Thoracic aorta (tissue), 2 donors: ENCODE measurements at regions not wholly inside any gene's neighbourhood (a gene's known extent, or its start where the extent isn't known, plus 50 kb on each side); places are given as distances from the start of the nearest gene placed in this dataset.

Source experiments
- ATAC-seq: fragments of 150-250 bp; one replicate; pipeline ENCODE4 v1.8.0; 2017; ENCODE audit warnings: low read depth; ENCODE audit not compliant: insufficient number of reproducible peaks, low FRiP score
- DNase-seq: peaks from one replicate; pipeline ENCODE4 v3.0.0-alpha.2; 2020; ENCODE audit warnings: low spot score
- H3K27ac ChIP-seq, 2 donors: fragments of 200-600 bp; sonication (generic); 1 replicate in 1 of 2; 2 replicates in 1 of 2; pipeline ENCODE4 v1.5.1; 2016; ENCODE audit warnings: mild to moderate bottlenecking in 2 of 2, moderate library complexity in 2 of 2
- H3K27me3 ChIP-seq: fragments of 200-600 bp; sonication (generic); replicated peaks from 2 replicates; pipeline ENCODE4 v1.6.0; 2016; ENCODE audit warnings: mild to moderate bottlenecking; ENCODE audit not compliant: insufficient read depth
- H3K36me3 ChIP-seq: fragments of 200-600 bp; sonication (generic); one replicate; pipeline ENCODE4 v1.5.1; 2016
- H3K4me1 ChIP-seq, 2 donors: fragments of 200-600 bp; sonication (generic); 1 replicate in 1 of 2; 2 replicates in 1 of 2; pipeline versions ENCODE4 v1.5.1 to v1.6.0; 2016; ENCODE audit warnings: low read depth in 2 of 2, mild to moderate bottlenecking in 1 of 2; ENCODE audit not compliant: control insufficient read depth in 1 of 2
- H3K4me3 ChIP-seq: fragments of 200-600 bp; sonication (generic); 2 replicates; pipeline ENCODE4 v1.5.1; 2016; ENCODE audit warnings: mild to moderate bottlenecking
- H3K9me3 ChIP-seq: fragments of 200-600 bp; sonication (generic); 2 replicates; pipeline ENCODE4 v1.5.1; 2016
- CTCF ChIP-seq: fragments of 200-600 bp; sonication (generic); IDR thresholded peaks from one replicate; pipeline ENCODE4 v1.5.1; 2019; ENCODE audit warnings: antibody characterized with exemption

GRCh38 chr17:33512113-33512512 lies 219.0 kb upstream of the ASIC2 start:
- no peak overlapping the region for H3K4me3 ChIP-seq
- H3K4me1 ChIP-seq: no peaks in the 10 kb centered on the region
- no peak for TF ChIP-seq CTCF
- no peak overlapping the region for H3K27ac ChIP-seq
- H3K9me3 ChIP-seq: no peaks in the 10 kb centered on the region
- no peaks in the 10 kb centered on the region for H3K27me3 ChIP-seq
- H3K36me3 ChIP-seq: no peaks in the 10 kb centered on the region
- ATAC-seq (no peak), DNase-seq (no peak)

GRCh38 chr17:33513769-33514168 lies 220.7 kb upstream of the ASIC2 start:
- DNase-seq: no peak
- no peaks in the 10 kb centered on the region for H3K4me1 ChIP-seq
- TF ChIP-seq CTCF: no peak
- ATAC-seq: no peak
- no peaks in the 10 kb centered on the region for H3K27me3 ChIP-seq
- H3K9me3 ChIP-seq: no peaks in the 10 kb centered on the region
- no peaks in the 10 kb centered on the region for H3K36me3 ChIP-seq
- H3K4me3 ChIP-seq: no peak overlapping the region
- H3K27ac ChIP-seq: no peak overlapping the region

DNA sequence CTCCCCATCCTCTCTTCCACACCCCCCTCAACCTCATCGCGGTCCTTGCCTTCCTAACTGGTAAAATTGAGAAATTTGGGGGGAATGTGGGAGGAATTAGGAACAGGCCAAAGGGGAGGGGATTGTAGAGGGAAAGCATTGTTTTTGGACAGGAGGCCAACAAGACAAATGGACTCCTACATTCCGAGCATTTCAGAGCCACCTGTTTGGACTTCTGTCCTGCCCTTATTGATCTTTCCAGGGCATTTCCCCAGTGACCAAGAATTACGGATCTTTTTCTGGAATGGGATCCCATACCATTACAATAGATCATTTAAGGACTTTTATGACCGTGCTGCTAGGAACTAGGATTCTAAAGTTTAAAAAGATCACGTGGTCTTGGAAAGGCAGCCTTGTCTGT lies 221.3 kb upstream of the ASIC2 start:
- DNase-seq: no peak
- Histone ChIP-seq H3K36me3 (no peaks in the 10 kb centered on the region), H3K4me3 (no peak overlapping the region), H3K27ac (no peak overlapping the region), H3K9me3 (no peaks in the 10 kb centered on the region), H3K4me1 (no peaks in the 10 kb centered on the region), H3K27me3 (no peaks in the 10 kb centered on the region)
- no peak for TF ChIP-seq CTCF
- no peak for ATAC-seq

GRCh38 chr17:33515974-33516373 lies 222.9 kb upstream of the ASIC2 start:
- Histone ChIP-seq H3K27me3 (no peaks in the 10 kb centered on the region), H3K9me3 (no peaks in the 10 kb centered on the region), H3K27ac (no peak overlapping the region), H3K36me3 (no peaks in the 10 kb centered on the region), H3K4me1 (no peaks in the 10 kb centered on the region), H3K4me3 (no peak overlapping the region)
- TF ChIP-seq CTCF: no peak
- ATAC-seq (no peak), DNase-seq (no peak)

DNA sequence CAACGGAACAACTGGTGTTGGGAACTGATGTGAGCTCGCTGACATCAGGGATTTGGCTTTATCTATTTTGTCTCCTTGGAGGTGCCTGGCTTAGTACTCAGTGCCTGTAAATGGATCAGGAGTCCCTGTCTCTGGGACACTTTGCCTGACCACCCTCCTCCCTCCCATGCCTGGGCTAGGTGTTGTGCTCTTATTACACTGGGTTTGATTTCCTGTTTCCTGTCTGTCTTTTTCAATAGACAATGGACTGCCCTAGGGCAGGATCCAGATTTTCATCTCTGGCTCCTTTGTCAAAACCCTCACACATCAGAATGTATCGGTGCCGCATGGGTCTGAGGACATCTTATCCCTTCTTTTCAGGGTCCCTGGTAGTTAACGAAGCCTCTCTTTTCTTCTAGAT lies 223.6 kb upstream of the ASIC2 start:
- no peak overlapping the region for H3K27ac ChIP-seq
- no peaks in the 10 kb centered on the region for H3K4me1 ChIP-seq
- H3K27me3 ChIP-seq: no peaks in the 10 kb centered on the region
- H3K4me3 ChIP-seq: no peak overlapping the region
- no peak for TF ChIP-seq CTCF
- no peaks in the 10 kb centered on the region for H3K36me3 ChIP-seq
- ATAC-seq (no peak), DNase-seq (no peak)
- H3K9me3 ChIP-seq: no peaks in the 10 kb centered on the region
